ENCODE measurements at regions not wholly inside any gene's neighbourhood (a gene's known extent, or its start where the extent isn't known, plus 50 kb on each side); places are given as distances from the start of the nearest gene placed in this dataset.

GRCh38 chr4:4752025-4752424 is 107.4 kb upstream of the MSX1 start:
- Histone ChIP-seq H3K27ac (ENCODE audit: low read depth, low read length, poor library complexity, severe bottlenecking) (no peak overlapping the region), H3K27me3 (replicated peaks; ENCODE audit: insufficient read depth, low read depth, low read length, poor library complexity) (no peaks in the 10 kb centered on the region), H3K9me3 (ENCODE audit: low read depth, low read length, poor library complexity, severe bottlenecking) (no peaks in the 10 kb centered on the region), H3K4me3 (ENCODE audit: low read depth, low read length, poor library complexity, severe bottlenecking) (no peak overlapping the region), H3K4me1 (ENCODE audit: insufficient read depth, low read length, poor library complexity, severe bottlenecking) (no peaks in the 10 kb centered on the region), H3K36me3 (ENCODE audit: insufficient read depth, low read length, poor library complexity, severe bottlenecking) (no peaks in the 10 kb centered on the region)
- TF ChIP-seq CTCF (conservative IDR thresholded peaks at IDR 0.05; ENCODE audit: low read depth, low read length) (no peak), EZH2 (IDR thresholded peaks at IDR 0.05; ENCODE audit: borderline replicate concordance, low read depth, low read length, poor library complexity, severe bottlenecking) (no peak)
- ChIA-PET CTCF (no interaction called here), POLR2A (ENCODE audit: low non-redundant PET) (no interaction called here)
- intact Hi-C loops (cut with micrococcal nuclease; ENCODE audit: unreplicated experiment): no loop called here
- DNase-seq (ENCODE audit: low spot score): no peak
- no TSS peak for BruUV-seq (replicated peaks)

- Histone ChIP-seq H3K4me1 (ENCODE audit: insufficient read depth, low read length, poor library complexity, severe bottlenecking) (no peaks in the 10 kb centered on the region), H3K36me3 (ENCODE audit: insufficient read depth, low read length, poor library complexity, severe bottlenecking) (no peaks in the 10 kb centered on the region), H3K9me3 (ENCODE audit: low read depth, low read length, poor library complexity, severe bottlenecking) (peaks cover 15% of the 10 kb centered on the region), H3K27ac (ENCODE audit: low read depth, low read length, poor library complexity, severe bottlenecking) (no peak overlapping the region), H3K4me3 (ENCODE audit: low read depth, low read length, poor library complexity, severe bottlenecking) (no peak overlapping the region), H3K27me3 (replicated peaks; ENCODE audit: insufficient read depth, low read depth, low read length, poor library complexity) (no peaks in the 10 kb centered on the region)
- intact Hi-C loops (cut with micrococcal nuclease; ENCODE audit: unreplicated experiment): no loop called here
- CTCF ChIA-PET: no interaction called here
- no peak for DNase-seq (ENCODE audit: low spot score)
- TF ChIP-seq EZH2 (IDR thresholded peaks at IDR 0.05; ENCODE audit: borderline replicate concordance, low read depth, low read length, poor library complexity, severe bottlenecking) (no peak), CTCF (conservative IDR thresholded peaks at IDR 0.05; ENCODE audit: low read depth, low read length) (no peak)
- BruUV-seq (replicated peaks): no TSS peak
- POLR2A ChIA-PET (ENCODE audit: low non-redundant PET): no interaction called here
These were observed 109.3 kb upstream of the MSX1 start for GRCh38 chr4:4750187-4750586.

GRCh38 chr4:4749137-4749536 is 110.3 kb upstream of the MSX1 start:
- TF ChIP-seq CTCF (conservative IDR thresholded peaks at IDR 0.05; ENCODE audit: low read depth, low read length) (no peak), EZH2 (IDR thresholded peaks at IDR 0.05; ENCODE audit: borderline replicate concordance, low read depth, low read length, poor library complexity, severe bottlenecking) (no peak)
- H3K36me3 ChIP-seq (ENCODE audit: insufficient read depth, low read length, poor library complexity, severe bottlenecking): no peaks in the 10 kb centered on the region
- H3K4me1 ChIP-seq (ENCODE audit: insufficient read depth, low read length, poor library complexity, severe bottlenecking): no peaks in the 10 kb centered on the region
- DNase-seq (ENCODE audit: low spot score): no peak
- H3K9me3 ChIP-seq (ENCODE audit: low read depth, low read length, poor library complexity, severe bottlenecking): peaks cover 15% of the 10 kb centered on the region
- no peak overlapping the region for H3K27ac ChIP-seq (ENCODE audit: low read depth, low read length, poor library complexity, severe bottlenecking)
- intact Hi-C loops (cut with micrococcal nuclease; ENCODE audit: unreplicated experiment): no loop called here
- BruUV-seq (replicated peaks): no TSS peak
- ChIA-PET CTCF (no interaction called here), POLR2A (ENCODE audit: low non-redundant PET) (no interaction called here)
- H3K4me3 ChIP-seq (ENCODE audit: low read depth, low read length, poor library complexity, severe bottlenecking): no peak overlapping the region
- H3K27me3 ChIP-seq (replicated peaks; ENCODE audit: insufficient read depth, low read depth, low read length, poor library complexity): no peaks in the 10 kb centered on the region
